ENCODE measurements at regions not wholly inside any gene's neighbourhood (a gene's known extent, or its start where the extent isn't known, plus 50 kb on each side); places are given as distances from the start of the nearest gene placed in this dataset.

- TF ChIP-seq POLR2AphosphoS5 (IDR thresholded peaks at IDR 0.05; ENCODE audit: borderline replicate concordance, low read depth, low read length) (no peak), FOXP2 (optimal IDR thresholded peaks at IDR 0.05; ENCODE audit: control extremely low read depth, extremely low read length, insufficient read depth) (no peak), EZH2 (IDR thresholded peaks at IDR 0.05) (no peak)
These were observed 597.9 kb downstream of the KCNJ2 start for GRCh38 chr17:70767102-70767701.
